Hematopoietic multipotent progenitor cell (in vitro differentiated cells): ENCODE measurements at regions not wholly inside any gene's neighbourhood (a gene's known extent, or its start where the extent isn't known, plus 50 kb on each side); places are given as distances from the start of the nearest gene placed in this dataset.

Experiments
- DNase-seq, 3 donors: peaks; one replicate each; pipeline ENCODE4 v3.0.0-alpha.2; 2011 to 2015; ENCODE audit warnings: low read depth in 2 of 3, low spot score in 2 of 3

GRCh38 chr19:28521614-28522544 is 691.1 kb downstream of the UQCRFS1 start:
- DNase-seq: no peak

DNA sequence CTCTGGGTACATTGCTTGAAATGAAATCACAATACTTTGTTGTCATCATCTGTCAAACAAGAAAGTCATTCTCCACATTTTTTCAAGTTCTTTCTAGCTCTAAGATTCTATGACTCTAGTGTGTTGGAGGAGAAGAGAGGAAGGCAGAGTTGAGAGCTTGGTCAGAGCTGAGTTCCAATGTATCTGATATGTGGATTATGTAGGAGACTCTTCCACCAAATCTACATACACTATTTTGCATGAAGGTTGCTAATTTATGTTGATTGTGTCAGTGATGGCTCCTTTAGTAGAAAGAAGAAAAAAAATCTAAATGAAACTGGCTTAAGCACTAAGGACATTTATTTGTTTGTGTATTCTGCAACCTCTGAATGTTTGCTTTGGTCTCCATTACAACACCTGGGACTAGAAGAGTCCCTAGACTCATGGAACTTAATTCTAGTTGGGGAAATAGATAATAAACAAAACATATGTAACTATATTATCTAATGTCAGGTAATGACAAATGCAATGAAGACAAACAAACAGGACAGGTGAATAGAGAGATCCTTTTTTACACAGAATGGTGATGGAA is 691.9 kb downstream of the UQCRFS1 start:
- DNase-seq: no peak

DNA sequence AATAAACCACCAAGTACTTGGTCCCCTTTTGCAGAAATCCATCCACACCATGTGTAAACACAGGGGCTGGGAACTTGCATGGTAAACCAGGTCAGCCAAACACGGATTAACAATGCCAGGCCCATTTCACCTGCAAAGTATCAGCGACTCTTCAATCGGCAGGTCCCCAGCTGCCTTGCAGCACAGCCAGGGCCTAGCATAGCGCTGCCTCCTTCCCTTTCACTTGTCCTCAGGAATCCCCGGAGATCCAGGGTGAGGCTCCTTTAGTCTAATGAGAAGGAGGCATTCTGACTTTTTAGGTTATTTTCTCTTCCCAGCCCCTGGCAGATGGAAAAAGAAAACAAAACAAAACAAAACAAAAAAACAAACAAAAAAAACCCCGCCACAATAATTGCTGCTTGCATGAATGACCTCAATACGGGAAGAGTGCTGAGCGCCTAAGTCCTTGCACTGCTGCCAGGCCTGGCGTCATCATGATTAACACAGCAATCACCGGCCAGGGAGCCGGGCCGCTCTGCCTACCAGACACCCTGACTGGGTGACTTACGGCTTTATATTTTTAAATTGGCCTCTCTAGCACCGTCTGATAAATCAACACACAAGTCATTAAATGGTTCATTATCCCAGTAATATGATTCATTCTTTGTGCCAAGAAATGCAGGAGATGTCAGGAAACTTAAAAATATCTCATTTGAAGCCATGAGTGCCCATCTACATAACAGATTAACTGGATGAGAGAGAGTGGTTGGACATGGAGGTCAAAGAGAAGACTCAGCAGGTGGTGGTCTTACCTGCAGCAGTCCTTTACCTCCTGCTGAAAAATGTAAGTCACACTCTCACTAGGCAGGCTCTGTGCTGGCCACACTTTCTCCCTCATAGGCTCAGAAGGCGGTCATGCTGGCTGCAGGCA is 692.7 kb downstream of the UQCRFS1 start:
- DNase-seq: no peak

GRCh38 chr19:28519218-28519779 is 693.7 kb downstream of the UQCRFS1 start:
- DNase-seq: no peak

DNA sequence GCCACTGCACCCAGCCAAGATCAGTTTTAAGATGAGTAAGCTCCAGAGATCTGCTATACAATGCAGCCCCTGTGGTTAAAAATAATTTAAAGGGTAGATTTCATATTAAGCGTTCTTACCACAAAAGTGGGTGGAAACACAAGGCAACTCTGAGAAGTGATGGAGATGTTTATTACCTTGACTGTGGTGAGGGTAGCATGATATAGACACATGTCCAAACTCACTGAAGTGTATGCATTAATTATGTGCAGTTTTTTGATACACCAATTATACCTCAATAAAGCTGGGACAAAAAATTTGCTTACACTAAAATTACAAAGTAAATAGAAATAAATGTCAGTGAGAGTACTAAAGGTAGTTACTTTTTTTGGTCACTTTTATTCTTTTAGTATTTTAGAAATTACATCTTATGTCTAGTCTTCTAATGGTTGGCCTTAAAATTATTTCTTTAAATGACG is 696.5 kb downstream of the UQCRFS1 start:
- no peak for DNase-seq

- no peak for DNase-seq
Measured at GRCh38 chr19:28514166-28514565, 698.8 kb downstream of the UQCRFS1 start.

DNA sequence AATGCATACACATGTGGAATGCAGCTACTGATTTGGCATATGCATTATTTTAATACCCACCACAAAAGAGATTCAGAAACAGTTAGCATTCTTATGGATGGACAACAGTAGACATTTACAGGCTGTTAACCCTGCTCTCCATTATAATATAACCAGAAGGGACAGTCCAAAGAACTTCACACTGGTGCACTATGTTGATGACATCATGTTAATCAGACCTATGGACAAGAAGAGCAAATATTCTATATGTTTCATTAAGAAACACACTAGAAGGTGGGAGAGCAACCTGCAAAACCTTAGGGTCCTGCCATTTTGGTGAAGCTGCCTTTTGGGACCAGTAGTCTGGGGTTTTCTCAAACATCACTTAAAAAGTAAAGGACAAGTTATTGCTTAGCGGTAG is 701.3 kb downstream of the UQCRFS1 start:
- DNase-seq: no peak

GRCh38 chr19:28509079-28509895 is 703.7 kb downstream of the UQCRFS1 start:
- no peak for DNase-seq

DNA sequence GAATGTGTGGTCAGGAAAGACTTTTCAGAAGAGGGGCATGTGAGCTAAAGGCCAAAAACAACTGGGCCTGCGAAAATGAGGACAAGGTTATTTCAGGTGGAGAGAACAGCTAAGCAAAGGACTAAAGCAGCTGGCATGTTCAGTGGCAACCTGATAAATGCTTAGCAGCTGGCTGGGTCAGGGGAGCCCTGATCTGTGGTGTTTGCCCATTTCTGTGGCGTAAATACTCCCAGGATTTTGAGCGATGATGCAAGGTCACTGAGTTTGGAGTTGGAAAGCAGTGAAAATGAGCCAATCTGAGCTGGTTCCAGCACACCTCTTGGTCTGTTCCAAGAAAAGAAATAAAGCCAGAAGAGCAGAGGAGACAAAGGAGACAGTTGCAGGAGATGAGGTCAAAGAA is 704.3 kb downstream of the UQCRFS1 start:
- DNase-seq: no peak

- no peak for DNase-seq
Measured at GRCh38 chr19:28505933-28506332, 707.0 kb downstream of the UQCRFS1 start.

GRCh38 chr19:28505134-28505533 is 707.8 kb downstream of the UQCRFS1 start:
- DNase-seq: no peak

DNA sequence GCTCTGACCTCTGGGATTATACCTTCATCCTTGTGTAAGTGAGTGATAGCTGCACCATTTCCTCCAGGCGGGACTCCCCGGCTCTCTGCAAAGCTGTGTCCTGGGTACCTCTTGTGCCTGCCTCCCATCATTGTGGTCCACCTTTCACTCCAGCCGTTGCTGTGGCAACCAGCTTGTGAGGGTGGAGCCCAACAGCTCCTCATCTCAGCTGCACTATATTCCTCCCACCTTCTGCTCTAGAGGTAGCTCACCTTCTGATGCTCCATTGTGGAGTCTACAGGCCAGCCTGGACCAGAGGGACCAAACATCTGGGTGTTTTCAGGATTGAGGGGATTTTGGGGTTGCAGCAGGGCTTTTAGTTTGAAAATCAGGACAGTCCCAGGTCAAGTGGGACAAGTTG is 708.2 kb downstream of the UQCRFS1 start:
- DNase-seq: no peak

DNA sequence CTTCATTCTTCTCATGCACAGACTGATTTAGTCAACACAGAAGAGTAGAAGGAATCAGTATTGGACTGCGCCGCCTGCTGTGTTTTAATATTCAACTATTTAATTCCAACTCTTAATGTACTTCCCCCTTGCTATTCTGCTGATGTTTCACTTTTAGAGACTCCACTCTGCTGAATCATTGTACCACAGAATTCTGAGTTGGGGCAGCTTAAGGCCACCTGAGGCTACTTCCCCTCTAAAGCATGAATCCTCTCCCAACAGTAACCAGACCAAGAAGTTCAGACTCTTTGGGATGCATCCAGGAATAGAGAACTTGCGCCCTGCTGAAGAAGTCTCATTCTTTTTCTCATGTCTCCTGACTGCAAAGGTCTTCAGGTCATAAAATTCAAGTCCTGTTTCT is 708.8 kb downstream of the UQCRFS1 start:
- DNase-seq: peak in 2 of 3 donors; percentile 11 to 50

DNA sequence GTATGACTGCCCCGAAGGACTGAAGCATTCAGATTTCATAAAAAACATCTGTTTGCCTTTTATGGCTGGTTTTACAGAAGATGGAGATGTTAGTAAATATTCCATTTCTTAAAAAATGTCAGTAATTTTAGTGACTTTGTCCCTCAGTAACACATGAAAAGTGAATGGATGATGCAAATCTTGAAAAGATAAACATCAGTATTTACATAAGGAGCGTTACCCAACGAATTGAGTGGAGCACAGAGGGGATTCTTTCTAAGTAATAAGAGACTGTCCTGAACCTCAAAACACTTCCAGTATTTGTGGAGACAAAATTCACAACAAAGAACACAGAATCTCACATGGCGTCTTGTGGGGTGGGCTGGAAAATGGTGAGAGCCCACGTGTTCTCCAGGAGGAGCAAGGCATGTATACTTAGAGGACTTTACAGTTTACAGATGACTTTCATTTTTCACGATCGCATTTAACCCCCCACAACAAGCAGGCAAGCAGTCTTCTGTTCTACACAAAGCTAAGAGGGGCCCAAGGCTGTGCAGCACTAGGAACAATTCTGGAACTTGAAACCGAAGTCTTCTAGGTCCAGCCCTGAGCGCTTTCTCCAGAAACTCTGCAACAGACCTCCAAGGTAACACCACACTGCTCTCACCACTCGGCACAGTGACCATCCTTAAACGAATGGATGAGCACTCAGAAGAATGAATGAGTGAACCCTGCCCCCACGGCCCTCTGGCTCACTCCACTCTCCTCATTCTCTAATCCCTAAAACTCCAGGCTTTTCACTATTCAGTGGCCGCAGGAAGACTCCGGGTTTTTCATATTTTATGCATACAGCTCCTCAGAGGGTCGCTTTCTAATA is 709.8 kb downstream of the UQCRFS1 start:
- no peak for DNase-seq

GRCh38 chr19:28501976-28502375 is 711.0 kb downstream of the UQCRFS1 start:
- DNase-seq: no peak

DNA sequence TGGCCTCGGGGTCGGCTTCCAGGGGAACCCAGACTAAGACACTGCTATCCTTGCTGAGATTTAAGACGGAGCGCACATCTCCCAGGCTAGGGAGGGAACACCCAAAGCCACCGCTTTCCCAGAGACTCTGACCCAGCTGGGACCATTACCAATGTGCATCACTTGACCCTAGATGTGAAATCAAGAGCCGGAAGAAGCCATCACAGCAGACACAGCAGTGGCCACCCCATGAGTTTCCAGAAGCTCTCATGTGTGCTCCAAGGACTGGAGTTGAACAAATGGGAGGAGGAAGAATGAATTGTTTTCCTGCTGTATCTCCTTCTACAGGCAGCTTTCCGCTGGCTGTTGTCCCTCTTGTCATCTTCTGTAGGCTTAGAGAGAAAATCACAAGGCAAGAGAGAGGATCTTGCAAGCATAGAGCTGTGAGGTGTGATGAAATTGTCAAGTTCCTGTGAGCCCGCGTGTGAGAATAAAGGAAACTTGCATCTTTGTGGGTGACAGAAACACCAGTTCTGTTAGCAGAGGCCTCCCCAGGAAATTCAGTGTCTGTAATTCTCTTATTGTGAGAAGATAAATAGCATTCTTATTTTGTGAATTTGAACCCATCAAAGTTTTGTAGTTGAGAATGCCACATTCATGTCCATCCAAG is 711.8 kb downstream of the UQCRFS1 start:
- DNase-seq: no peak

GRCh38 chr19:28500296-28500695 is 712.7 kb downstream of the UQCRFS1 start:
- DNase-seq: no peak

DNA sequence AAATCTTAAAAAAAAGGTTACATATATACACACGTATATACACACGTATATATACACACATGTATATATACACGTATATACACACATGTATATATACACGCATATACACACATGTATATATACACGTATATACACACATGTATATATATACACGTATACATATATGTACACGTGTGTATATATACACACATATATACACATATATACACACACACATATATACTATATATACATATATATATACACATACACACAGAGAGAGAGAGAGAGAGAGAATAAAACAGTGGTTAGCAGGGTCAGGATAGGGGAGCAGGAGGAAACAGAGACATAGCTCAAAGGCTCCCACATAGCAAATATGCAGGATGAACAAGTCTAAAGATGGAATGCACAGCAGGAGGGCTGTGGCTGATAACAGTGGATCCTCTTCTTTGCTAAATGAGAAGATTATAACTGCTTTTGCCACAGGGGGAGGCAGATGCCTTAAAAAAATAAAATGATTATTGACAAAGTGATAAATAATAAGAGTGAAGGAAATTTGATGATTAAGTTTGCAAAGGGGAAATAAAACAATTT is 714.5 kb downstream of the UQCRFS1 start:
- DNase-seq: no peak
